ENCODE measurements at regions not wholly inside any gene's neighbourhood (a gene's known extent, or its start where the extent isn't known, plus 50 kb on each side); places are given as distances from the start of the nearest gene placed in this dataset.
"Not testable (repeated sequence)": the region's sequence is repeated elsewhere in the genome, so short reads cannot be mapped to it uniquely, and the experiment has no call there.

DNA sequence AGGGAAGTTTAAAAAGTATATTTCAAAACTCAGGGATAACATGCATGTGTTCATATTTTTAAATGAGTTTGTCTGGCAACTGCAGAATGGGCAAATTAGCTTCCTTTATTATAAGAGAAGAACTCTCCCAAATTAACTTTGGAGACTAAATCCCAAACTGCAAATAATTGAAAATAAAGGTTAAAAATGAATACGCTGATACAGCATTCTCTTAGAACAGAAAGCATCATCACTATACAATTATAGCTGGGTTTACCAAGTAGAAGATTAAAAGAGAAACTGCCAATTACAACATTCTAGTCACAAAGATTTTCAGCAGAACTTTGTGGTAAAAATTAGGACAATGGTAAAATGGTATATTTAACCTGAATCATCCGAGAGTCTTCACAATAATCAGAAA, 73.3 kb downstream of the OLFM4 start:
- DNase-seq (ENCODE audit: insufficient read length, low spot score) = no peak
- FAIRE-seq = no peak

DNA sequence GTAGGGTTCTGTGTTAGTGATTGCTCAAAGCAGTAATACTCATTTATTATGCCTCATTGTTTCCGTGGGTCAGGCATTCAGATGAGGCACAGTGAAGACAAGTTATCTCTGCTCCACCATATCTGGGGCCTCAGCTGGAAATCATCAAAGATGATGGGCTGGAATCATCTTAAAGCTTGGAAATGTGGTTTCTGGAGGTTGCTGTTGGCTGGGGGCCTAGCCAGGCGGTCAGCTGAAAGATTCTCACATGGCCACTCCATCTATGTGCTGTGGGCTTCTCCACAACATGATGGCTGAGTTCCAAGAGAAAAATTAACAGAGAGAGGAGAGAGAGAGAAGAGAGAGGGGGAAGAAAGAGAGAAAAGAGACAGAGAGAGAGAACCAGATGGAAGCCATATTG, 75.5 kb downstream of the OLFM4 start:
- no peak for DNase-seq (ENCODE audit: insufficient read length, low spot score)
- FAIRE-seq = no peak

DNA sequence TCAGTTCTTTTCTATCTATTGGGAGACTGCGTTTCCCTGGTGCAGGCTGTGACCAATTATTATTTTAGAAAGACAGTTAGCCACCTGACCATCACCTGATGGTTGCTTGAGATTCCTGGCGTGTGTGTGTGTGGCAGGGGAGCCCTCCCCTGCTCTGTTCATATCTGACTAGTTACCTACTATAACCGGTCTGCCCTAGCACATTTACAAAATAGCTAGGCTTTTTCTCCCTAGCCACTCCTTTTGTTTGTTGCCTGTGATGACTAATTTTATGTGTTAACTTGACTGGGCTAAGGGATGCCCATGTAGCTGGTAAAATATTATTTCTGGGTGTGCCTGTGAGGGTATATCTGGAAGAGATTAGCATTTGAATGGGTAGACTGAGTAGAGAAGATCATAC, 76.9 kb downstream of the OLFM4 start:
- no peak for DNase-seq (ENCODE audit: insufficient read length, low spot score)
- FAIRE-seq = no peak

DNA sequence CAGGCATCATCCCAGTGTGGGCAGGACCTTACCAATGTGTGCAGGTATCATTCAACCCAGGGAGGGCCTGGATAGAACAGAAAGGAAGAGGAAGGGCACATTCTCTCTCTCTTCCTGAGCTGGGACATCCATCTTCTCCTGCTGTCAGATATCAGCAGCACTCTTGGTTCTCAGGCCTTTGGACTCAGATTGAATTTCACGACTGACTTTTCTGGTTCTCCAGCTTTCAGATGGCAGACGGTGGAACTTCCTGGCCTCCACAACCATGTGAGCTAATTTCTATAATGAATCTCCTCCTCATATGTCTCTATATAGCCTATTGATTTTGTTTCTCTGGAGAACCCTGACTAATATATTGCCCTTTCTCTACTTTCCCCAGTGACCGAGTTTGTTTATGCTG, 77.3 kb downstream of the OLFM4 start:
- FAIRE-seq (no peak), DNase-seq (ENCODE audit: insufficient read length, low spot score) (no peak)

DNA sequence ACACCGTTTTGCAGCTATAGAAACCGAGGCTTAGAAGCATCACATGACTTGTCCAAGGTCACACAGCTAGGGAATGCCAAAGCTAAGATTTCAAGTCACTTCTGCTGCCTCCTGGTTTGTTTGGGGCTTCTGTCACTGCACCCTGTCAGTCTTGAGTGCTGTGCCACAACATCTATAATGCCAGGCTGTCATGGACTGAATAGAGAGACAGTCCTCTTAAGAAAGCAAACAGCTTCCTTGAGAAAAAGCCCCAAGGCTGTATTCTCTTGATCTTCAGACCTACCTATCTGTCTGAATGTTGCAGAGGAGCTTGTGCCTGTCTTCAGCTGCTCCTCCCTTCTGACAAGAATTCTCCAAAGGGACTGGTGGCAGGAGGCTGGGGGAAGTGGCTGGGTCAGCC, 81.6 kb downstream of the OLFM4 start:
- no peak for DNase-seq (ENCODE audit: insufficient read length, low spot score)
- no peak for FAIRE-seq

DNA sequence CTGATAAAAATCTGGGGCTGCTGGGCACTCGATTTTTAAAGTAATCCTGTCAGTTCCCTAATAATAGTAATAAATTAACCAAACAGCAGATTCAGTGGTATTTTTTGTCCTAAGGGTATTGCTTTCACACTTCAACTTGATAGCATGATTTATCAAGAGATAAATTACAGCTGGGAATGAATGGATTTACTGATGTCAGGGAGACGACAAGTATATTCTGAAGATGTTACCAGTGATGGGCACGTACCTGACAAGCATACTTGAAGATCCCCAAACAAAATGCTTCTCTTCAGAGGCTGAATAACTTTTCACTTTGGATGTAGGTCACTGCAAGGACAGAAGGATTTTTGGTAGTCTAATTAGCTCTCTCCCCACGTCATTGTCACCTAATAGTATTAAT, 82.0 kb downstream of the OLFM4 start:
- no peak for FAIRE-seq
- no peak for DNase-seq (ENCODE audit: insufficient read length, low spot score)

DNA sequence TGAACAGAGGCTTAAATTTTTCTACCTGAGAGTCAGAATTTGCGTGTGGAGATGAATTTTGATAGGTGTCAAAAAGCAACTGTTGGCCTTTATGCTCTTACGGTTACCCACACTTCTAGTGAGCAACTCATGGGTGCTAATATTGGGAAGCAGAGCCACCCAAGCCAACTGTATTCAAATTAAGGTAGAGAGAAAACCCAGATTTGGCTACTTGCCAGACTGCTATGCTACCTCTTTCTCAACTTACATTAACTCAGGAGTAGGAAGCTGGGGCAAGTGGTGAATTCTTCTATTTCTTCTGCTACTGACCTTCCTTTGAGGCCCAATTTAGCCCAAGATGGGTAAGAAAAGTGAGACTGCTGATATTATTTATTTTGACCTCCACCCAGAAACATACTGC, 83.9 kb downstream of the OLFM4 start:
- DNase-seq (ENCODE audit: insufficient read length, low spot score) (no peak), FAIRE-seq (no peak)

DNA sequence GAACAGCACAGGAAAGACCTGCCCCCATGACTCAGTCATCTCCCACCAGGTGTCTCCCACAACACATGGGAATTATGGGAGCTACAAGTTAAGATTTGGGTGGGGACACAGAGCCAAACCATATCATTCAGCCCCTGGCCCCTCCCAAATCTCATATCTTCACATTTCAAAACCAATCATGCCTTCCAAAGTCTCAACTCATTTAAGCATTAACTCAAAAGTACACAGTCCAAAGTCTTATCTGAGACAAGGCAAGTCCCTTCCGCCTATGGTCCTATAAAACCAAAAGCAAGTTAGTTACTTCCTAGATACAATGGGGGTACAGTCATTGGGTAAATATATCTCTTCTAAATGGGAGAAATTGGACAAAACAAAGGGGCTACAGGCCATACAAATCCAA, 88.4 kb downstream of the OLFM4 start:
- DNase-seq (ENCODE audit: insufficient read length, low spot score); FAIRE-seq: not testable (repeated sequence)

DNA sequence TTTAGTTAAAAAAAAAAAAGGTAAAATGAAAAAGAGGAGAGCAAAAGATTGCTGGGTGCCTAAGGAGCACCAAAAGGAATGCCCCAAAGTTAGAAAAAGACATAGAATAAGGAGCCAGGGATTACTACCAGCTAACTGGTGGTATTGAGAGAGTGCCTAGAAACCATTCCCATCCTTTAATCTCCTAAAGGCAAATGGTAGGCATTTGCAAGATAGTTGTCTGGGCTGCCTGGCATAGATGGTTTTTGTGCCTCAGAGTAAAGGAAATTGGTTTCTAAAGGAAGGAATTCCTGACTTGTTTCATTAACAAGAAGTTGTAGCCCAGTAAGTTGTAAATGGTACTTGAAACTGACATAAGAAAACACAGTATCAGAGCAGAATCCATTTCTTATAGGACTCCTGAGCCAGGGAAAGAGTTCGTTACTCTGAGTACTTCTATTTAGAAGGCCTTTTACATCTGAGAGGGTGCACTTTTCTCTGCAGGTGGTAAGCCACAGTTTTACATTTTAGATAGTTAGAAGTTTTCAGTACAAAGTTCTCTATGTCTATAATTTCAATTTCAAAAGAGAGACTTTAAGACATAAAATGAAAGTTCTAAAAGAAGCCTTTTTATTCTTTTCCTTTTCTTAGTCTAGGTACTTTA, 92.6 kb downstream of the OLFM4 start:
- FAIRE-seq (no peak), DNase-seq (ENCODE audit: insufficient read length, low spot score) (no peak)

DNA sequence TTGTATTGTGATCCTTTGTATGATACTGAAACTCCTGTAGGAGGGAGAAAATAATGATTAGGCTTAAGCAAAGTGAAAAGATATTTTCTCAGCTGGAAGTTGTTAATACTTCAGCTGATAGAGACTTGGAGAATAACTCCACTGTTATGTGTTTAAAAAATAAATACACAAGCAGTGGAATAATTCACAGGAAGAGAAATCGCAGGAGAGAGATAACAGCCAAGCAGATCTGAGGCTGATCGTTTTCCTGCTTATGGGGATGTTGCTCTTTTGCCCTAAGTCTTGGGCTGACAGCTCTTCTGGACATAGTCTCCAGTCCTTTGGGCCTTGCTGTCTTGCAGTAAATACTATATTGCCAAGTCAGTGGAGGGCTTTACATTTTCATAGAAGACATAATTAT, 93.3 kb downstream of the OLFM4 start:
- no peak for FAIRE-seq

DNA sequence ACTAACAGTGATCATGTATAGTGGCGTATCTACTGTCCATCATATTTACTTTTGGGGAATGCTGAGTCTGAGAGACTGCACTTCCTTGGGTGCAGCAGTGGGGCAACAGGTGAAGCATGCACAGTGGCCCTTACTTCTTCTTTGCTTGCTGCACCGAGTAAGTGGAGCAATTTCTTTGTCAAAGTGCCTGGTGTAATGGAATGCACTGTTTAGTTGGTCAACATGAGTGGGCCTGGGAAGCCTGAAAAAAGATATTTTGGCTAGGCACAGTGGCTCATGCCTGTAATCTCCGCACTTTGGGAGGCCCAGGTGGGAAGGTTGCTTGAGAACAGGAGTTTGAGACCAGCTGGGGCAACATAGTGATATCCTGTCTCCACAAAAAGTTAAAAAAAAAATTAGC, 94.9 kb downstream of the OLFM4 start:
- DNase-seq (ENCODE audit: insufficient read length, low spot score) (no peak), FAIRE-seq (no peak)

More for the DNA sequence above, 93.3 kb downstream of the OLFM4 start:
- DNase-seq (ENCODE audit: insufficient read length, low spot score) = no peak

DNA sequence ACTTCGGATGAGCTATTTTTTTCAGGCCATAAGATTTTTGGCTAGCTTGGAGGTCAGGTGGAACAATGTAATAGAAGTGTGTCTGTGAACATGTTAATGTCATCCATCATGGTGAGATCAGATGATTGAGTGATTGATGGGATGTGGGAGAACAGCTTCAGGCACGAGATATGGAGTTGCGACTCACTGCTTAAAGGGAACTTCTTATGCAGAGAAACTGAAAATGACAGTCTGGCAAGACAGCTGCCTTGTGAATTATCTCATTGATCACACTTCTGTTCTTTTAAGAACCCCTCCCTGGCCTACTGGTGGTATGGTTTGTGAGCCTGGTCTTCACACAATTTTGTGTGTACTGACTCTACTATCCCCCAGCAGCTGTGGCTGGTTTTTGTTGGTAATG, 96.0 kb downstream of the OLFM4 start:
- FAIRE-seq = no peak
- DNase-seq (ENCODE audit: insufficient read length, low spot score) = no peak

DNA sequence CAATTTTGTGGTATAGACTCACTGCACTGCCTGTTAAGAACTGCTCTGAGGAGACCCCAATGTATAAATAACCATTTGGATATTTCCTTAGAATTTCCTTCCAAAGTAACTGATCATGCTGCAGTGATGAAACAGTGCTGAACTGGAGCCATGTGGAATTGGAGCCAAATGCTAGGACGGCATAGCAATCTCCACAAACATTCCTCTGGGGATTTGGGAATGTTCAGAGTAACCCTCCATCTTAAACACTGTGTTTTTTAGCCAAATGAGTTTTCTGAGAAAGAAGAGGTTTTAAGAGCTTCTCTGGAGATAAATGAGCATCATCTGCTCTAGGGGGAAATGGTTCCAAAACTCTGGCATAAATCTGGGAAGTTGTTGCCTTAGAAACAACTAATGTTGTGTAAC, 98.2 kb downstream of the OLFM4 start:
- FAIRE-seq (no peak), DNase-seq (ENCODE audit: insufficient read length, low spot score) (no peak)

DNA sequence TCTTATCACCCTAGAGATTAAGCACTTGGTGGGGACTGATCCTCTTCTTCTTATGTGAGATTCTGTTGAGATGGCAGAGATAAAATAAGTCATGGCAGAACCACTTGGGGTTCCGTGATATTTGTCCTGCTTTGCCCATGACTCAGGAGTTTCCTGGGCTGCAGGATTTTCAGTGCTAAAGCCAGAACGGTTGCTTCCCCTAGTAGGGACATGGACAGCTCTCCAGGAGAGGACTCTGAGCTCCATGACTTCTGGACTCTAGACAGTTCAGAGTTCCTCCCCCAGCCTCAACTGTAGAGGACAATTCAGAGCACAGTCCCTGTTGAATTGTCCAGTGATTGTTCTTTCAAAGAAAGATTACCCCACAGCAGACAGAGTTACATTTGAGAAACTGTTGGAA, 98.8 kb downstream of the OLFM4 start:
- FAIRE-seq (no peak), DNase-seq (ENCODE audit: insufficient read length, low spot score) (no peak)

DNA sequence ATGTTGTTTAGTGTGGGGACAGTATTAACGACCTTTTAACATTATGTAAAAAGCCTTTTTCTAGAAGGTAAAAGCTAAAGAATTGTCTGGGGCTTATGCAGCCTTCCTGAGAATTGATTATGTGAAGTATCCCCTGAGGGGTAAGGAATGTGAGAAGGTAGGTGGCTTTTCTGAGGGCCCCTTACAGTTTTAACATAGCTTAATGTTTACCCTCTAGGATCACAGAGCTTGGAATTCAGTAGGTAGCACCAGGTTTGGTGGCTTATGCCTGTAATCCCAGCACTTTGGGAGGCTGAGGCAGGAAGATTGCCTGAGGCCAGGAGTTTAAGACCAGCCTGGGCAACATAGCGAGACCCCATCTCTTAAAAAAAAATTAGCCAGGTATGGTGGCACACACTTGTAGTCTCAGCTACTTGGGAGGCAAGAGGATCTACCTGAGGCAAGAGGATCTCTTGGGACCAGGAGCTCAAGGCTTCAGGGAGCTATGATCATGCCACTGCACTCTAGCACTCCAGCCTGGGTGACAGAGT, 101.3 kb downstream of the OLFM4 start:
- DNase-seq (ENCODE audit: insufficient read length, low spot score) (no peak), FAIRE-seq (no peak)

DNA sequence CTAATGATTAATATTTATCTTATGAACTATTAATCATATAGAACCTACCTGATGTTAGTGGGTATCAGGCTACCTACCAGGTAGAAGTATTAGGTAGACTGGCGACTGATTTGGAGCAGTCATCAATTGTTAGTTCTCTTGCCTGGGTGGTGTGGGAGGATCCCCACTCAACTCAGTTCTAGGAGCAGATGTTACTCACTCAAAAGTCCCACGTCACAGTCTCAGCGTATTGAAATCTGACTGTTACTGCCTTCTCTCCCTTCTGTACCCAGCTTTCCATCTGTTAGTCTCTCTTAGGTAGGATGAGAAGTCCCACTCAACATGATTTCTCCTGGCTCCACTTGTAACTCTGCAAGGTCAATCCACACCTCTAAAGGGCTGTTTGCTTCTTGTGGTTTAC, 102.7 kb downstream of the OLFM4 start:
- no peak for FAIRE-seq
- no peak for DNase-seq (ENCODE audit: insufficient read length, low spot score)

DNA sequence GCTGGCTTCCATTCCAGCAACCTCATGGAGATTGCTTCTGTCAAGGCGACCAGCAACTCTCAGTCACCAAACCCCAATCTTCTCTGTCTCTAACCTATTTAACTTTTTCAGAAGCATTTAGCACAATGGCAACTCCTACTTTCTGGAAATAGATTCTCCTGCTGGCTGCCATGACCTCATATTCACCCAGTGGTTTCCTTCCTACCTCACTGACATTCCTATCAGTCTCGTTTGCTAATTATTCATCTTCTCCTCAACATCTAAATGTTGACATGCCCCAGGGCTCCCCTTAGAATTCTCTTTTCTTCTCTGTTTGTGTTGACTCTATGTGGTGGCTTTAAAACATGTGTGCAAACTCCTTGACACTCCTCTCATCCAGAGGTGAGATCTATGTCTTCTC, 106.7 kb downstream of the OLFM4 start:
- FAIRE-seq = no peak

DNA sequence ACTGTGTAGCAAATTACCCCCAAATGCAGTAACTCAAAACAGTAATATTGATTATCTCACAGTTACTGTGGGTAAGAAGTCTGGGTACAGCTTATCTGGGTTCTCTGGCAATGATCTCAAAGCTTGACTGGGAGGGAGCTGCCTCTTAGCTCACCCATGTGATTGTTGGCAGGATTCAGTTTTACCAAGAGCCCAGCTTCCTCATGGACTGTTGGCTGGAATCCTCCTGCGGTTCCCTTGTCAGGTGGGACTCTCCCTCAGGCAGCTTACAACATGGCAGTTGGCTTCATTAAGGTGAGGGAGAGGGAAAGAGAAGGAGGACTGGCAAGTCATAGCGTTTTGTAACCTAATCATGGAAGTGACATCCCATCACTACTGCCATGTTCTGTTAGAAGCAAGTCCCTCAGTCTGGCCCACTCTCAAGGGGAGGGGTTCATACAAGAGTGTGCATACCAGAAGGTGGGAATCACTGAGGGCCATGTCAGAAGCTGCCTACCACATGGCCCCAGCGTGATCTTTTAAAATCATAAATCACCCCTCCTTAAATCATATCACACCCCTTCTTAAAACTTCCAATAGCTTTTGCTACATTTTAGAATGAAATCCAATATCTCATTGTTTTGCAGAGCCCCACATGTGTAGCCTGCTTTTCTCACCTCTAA, 108.1 kb downstream of the OLFM4 start:
- FAIRE-seq = no peak
- DNase-seq (ENCODE audit: insufficient read length, low spot score) = no peak

More for the DNA sequence above, 106.7 kb downstream of the OLFM4 start:
- DNase-seq (ENCODE audit: insufficient read length, low spot score) = no peak

DNA sequence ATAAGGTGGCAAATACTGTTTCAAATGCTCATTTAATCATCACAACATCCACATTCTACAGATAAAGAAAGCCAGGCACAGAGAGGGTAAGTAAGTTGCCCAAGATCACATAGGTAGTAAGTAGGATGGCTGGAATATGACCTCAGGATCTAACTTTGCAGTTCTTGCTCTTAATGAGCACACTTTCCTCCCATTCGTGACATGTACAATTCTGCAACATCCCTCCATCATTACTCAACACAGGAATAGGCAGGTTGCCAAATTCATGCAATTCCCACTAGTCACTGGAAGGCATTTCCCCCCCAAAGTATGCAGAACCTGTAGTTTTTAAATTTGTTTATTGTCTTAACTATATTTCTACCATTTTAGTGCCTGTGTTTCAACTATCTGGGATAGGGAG, 109.2 kb downstream of the OLFM4 start:
- no peak for FAIRE-seq
- DNase-seq (ENCODE audit: insufficient read length, low spot score) = no peak

DNA sequence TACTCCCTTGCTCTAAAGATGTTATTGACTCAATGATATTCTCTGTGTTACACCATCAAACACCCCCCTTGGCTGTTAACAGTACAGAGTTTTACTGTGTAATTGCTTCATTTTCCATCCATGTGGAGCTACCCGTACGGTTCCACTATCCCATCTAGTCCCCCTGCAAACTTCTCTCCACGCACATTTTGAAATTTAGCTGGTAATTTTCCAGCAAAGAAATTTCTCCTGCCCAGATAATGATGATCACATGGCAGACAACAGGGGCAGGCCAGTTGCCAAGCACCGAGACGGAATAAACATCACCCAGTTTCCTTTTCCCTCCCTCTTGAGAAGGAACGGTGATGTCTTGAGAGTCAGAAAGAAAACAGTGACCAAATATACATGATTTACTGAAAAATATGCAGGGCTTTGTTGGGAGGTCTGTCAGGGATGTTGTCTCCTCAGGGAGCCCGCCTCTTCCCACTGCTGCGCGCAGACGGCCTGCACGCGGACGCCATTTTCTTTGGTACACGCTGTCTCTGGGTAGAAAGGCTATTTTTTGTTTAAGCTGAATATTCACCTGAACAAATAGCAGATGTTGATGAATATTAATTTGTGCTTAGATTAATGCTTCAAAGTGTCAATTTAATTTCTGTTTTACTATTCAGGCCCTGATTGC, 109.9 kb downstream of the OLFM4 start:
- DNase-seq (ENCODE audit: insufficient read length, low spot score) (no peak), FAIRE-seq (no peak)

DNA sequence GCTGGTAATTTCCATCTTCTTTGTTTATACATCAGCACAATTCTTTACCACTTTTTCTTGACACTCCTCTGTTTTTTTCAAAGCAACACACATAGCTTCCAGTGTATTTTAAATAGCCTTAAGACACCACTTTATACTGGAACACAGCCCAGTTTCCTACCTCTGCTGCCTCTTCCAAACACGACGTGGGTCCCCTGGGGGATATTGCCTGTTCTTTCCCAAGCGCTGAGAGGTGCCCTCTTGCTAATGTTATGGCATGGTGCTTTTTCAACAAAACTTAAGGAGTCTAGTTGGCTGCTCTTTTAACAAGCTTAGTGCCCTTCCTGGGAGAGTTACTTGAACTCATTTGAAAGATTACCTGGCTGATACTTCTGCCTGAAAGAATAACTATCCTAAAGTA, 112.7 kb downstream of the OLFM4 start:
- DNase-seq (ENCODE audit: insufficient read length, low spot score) (no peak), FAIRE-seq (no peak)

DNA sequence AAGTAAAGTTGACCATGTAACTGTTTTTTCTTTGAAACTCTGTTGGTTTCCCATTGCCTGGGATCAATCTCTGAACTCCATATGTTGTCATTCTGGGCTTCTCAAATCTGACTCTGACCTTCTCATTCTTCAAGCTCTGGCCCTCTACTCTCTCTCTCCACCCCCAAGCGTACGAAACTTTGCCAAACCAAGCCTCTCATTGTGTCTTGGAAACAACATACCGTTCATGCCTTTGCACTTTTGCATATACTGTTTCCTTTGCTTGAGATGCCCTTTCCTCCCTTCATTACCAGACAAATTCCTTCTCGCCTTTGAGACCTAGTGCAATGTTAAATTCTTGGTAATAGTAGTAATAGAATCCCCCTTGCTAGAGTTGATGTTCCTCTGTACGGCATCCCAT, 113.7 kb downstream of the OLFM4 start:
- FAIRE-seq (no peak), DNase-seq (ENCODE audit: insufficient read length, low spot score) (no peak)
